GM20000 (cell line): ENCODE measurements at regions not wholly inside any gene's neighbourhood (a gene's known extent, or its start where the extent isn't known, plus 50 kb on each side); places are given as distances from the start of the nearest gene placed in this dataset.

Experiments
- DNase-seq: peaks from one replicate; pipeline ENCODE4 v3.0.0; 2012; ENCODE audit warnings: low spot score
- CTCF ChIP-seq: IDR thresholded peaks from 2 replicates; pipeline ENCODE4 v1.5.1; 2012; ENCODE audit warnings: mild to moderate bottlenecking, control low read depth; ENCODE audit errors: extremely low read depth, missing control alignments

DNA sequence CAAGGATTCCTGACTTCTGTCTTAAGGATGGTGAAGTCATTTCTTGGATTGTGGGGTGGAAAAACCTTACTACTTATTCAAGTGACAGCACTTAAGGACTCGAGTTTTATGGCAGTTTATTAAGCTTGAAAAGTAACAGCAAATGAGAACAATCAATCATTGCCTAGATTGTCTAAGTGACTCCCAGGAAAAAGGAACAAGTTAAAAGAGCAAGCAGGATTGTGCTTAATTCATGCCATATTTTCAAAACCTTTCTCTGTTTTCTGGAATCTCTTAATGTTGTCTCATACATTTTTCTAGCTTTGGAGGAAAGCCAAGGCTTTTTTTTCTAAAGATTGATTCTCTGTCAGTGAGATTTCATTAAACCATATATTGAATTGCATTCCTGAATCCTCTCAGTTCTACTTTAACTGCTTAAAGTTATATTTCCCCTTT, 236.2 kb upstream of the HTR2A start:
- TF ChIP-seq CTCF = no peak
- no peak for DNase-seq

GRCh38 chr13:47129461-47129860, 232.6 kb upstream of the HTR2A start:
- DNase-seq = no peak
- TF ChIP-seq CTCF = no peak

GRCh38 chr13:47126432-47126831, 229.6 kb upstream of the HTR2A start:
- no peak for TF ChIP-seq CTCF
- DNase-seq = no peak

GRCh38 chr13:47121092-47121763, 224.4 kb upstream of the HTR2A start:
- no peak for DNase-seq
- no peak for TF ChIP-seq CTCF

DNA sequence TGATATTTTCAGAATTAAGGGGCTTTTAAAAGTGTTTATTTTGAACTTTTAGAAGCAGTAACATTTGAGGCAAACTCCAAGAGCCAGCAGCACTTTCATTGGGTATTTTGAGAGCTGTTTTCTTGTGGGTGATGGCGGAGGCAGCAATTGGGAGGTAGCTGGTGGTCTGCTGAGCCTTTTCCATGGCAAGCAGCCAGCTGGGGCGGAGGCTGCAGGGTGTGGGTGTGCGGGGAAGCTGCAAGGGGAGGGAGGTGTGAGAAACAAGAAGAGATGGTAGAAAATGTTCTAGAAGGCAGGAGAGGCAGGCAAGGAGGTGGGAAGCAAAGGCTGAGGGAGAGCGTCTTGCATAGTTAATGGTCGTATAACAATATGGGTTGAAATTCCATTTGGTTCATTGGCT, 223.4 kb upstream of the HTR2A start:
- DNase-seq = no peak
- TF ChIP-seq CTCF = no peak

GRCh38 chr13:47119575-47120235, 222.9 kb upstream of the HTR2A start:
- no peak for TF ChIP-seq CTCF
- no peak for DNase-seq

- no peak for TF ChIP-seq CTCF
- no peak for DNase-seq
Measured at GRCh38 chr13:47117268-47117667, 220.4 kb upstream of the HTR2A start.
